ENCODE measurements at regions not wholly inside any gene's neighbourhood (a gene's known extent, or its start where the extent isn't known, plus 50 kb on each side); places are given as distances from the start of the nearest gene placed in this dataset.

GRCh38 chr14:96727073-96727472 is 70.1 kb upstream of the VRK1 start:
- DNase-seq (ENCODE audit: low read depth), result no peak

- no peak for DNase-seq (ENCODE audit: low read depth)
Observed at GRCh38 chr14:96727491-96727890, 69.7 kb upstream of the VRK1 start.

GRCh38 chr14:96727980-96728717 is 69.0 kb upstream of the VRK1 start:
- no peak for DNase-seq (ENCODE audit: low read depth)

GRCh38 chr14:96729889-96730288 is 67.3 kb upstream of the VRK1 start:
- DNase-seq (ENCODE audit: low read depth), result no peak

- no peak for DNase-seq (ENCODE audit: low read depth)
Observed at GRCh38 chr14:96730386-96730785, 66.8 kb upstream of the VRK1 start.

- DNase-seq (ENCODE audit: low read depth), result no peak
Observed at GRCh38 chr14:96734076-96734622, 63.0 kb upstream of the VRK1 start.

GRCh38 chr14:96735526-96735925 is 61.7 kb upstream of the VRK1 start:
- no peak for DNase-seq (ENCODE audit: low read depth)

GRCh38 chr14:96736439-96736838 is 60.7 kb upstream of the VRK1 start:
- no peak for DNase-seq (ENCODE audit: low read depth)

- DNase-seq (ENCODE audit: low read depth), result no peak
Observed at GRCh38 chr14:96737881-96738280, 59.3 kb upstream of the VRK1 start.

GRCh38 chr14:96739200-96739910 is 57.8 kb upstream of the VRK1 start:
- DNase-seq (ENCODE audit: low read depth), result peak; percentile 18

- DNase-seq (ENCODE audit: low read depth), result peak; percentile 37
Observed at GRCh38 chr14:96741151-96741977, 55.8 kb upstream of the VRK1 start.

- no peak for DNase-seq (ENCODE audit: low read depth)
Observed at GRCh38 chr14:96744262-96744661, 52.9 kb upstream of the VRK1 start.

GRCh38 chr14:96745500-96746051 is 51.6 kb upstream of the VRK1 start:
- no peak for DNase-seq (ENCODE audit: low read depth)

GRCh38 chr14:96746101-96746500 is 51.1 kb upstream of the VRK1 start:
- no peak for DNase-seq (ENCODE audit: low read depth)

- DNase-seq (ENCODE audit: low read depth), result no peak
Observed at GRCh38 chr14:96747006-96747405, 50.2 kb upstream of the VRK1 start.

Measured in myocyte (in vitro differentiated cells).